K562 (cell line): ENCODE measurements at regions not wholly inside any gene's neighbourhood (a gene's known extent, or its start where the extent isn't known, plus 50 kb on each side); places are given as distances from the start of the nearest gene placed in this dataset.

Experiments used
- ARID3B ChIP-seq: fragments of 250-450 bp; sonication (Bioruptor Pico); IDR thresholded peaks from 2 replicates; pipeline ENCODE4 v1.4.0; 2020; ENCODE audit warnings: borderline replicate concordance
- BRD9 ChIP-seq: fragments of 450-650 bp; IDR thresholded peaks from 2 replicates; pipeline ENCODE4 v1.6.1; 2018; ENCODE audit warnings: low read depth; ENCODE audit not compliant: partially characterized antibody
- CBX2 ChIP-seq: fragments of 200-600 bp; sonication (generic); IDR thresholded peaks from one replicate; pipeline ENCODE4 v1.6.1; 2012; ENCODE audit warnings: mild to moderate bottlenecking, low read length, inconsistent platforms; ENCODE audit not compliant: insufficient read depth, poor library complexity, severe bottlenecking
- CREM ChIP-seq: IDR thresholded peaks from 2 replicates; pipeline ENCODE4 v1.6.1; 2014; ENCODE audit warnings: antibody characterized with exemption, low read depth
- NR2C2 ChIP-seq, 2 experiments: fragments of 200-800 bp in 1 of 2; sonication (Bioruptor generic) in 1 of 2; sonication (generic) in 1 of 2; formaldehyde crosslinking in 1 of 2; IDR thresholded peaks; 2 replicates each; pipeline versions ENCODE4 v1.6.1 to v1.8.0; 2016 to 2022; ENCODE audit warnings: mild to moderate bottlenecking in 1 of 2, missing compliant biosample characterization in 1 of 2, missing genetic modification characterization in 1 of 2, missing genetic modification reagents in 1 of 2
- RREB1 ChIP-seq: fragments of 250-450 bp; sonication (Bioruptor Pico); IDR thresholded peaks from 2 replicates; pipeline ENCODE4 v1.4.0; 2020
- SRSF9 ChIP-seq: fragments of 200-400 bp; formaldehyde crosslinking; IDR thresholded peaks from 2 replicates; pipeline ENCODE4 v1.6.1; 2017; ENCODE audit warnings: low read depth, low read length, borderline replicate concordance
- YY1 ChIP-seq, 3 experiments: IDR thresholded peaks; 2 replicates each; pipeline ENCODE4 v1.6.1; 2011; ENCODE audit warnings: low read length in 2 of 3, mild to moderate bottlenecking in 2 of 3, moderate library complexity in 2 of 3, borderline replicate concordance in 1 of 3, control low read depth in 1 of 3, low read depth in 1 of 3; ENCODE audit not compliant: insufficient read depth in 3 of 3, insufficient replicate concordance in 2 of 3, control insufficient read depth in 1 of 3, insufficient read length in 1 of 3; ENCODE audit errors: extremely low read depth in 1 of 3
- ZBTB49 ChIP-seq: sonication (generic); formaldehyde crosslinking; IDR thresholded peaks from 2 replicates; pipeline ENCODE4 v1.8.0; 2022; ENCODE audit warnings: missing genetic modification reagents, mild to moderate bottlenecking, borderline replicate concordance
- ZHX1 ChIP-seq: fragments of 150-350 bp; conservative IDR thresholded peaks from 2 replicates; pipeline ENCODE4 v1.6.1; 2014; ENCODE audit warnings: low read length
- ZNF146 ChIP-seq: IDR thresholded peaks from one replicate; pipeline ENCODE4 v1.6.1; 2018; ENCODE audit warnings: missing compliant biosample characterization; ENCODE audit not compliant: unreplicated experiment
- ZNF695 ChIP-seq: fragments of 450-650 bp; formaldehyde crosslinking; IDR thresholded peaks from 2 replicates; pipeline ENCODE4 v1.4.0; 2020; ENCODE audit warnings: mild to moderate bottlenecking, moderate library complexity
- ZSCAN32 ChIP-seq: fragments of 450-650 bp; formaldehyde crosslinking; IDR thresholded peaks from 2 replicates; pipeline ENCODE4 v1.4.0; 2020; ENCODE audit warnings: mild to moderate bottlenecking, moderate library complexity

GRCh38 chr7:156496865-156497264 lies 143.7 kb upstream of the RNF32 start (continued):
- TF ChIP-seq NR2C2 (CRISPR knock-in tag; IDR thresholded peaks at IDR 0.05) (no peak), NR2C2 (tag; IDR thresholded peaks at IDR 0.05) (no peak), SRSF9 (no peak), ZNF695 (CRISPR knock-in tag) (no peak), ZHX1 (no peak), BRD9 (no peak), ZNF146 (CRISPR knock-in tag) (no peak), ZSCAN32 (CRISPR knock-in tag) (no peak), CBX2 (no peak), YY1 (IDR thresholded peaks at IDR 0.05; ENCODE audit: borderline replicate concordance in 1 of 3, control insufficient read depth in 1 of 3, extremely low read depth in 1 of 3, insufficient read depth in 3 of 3, insufficient read length in 1 of 3, insufficient replicate concordance in 2 of 3, low read depth in 1 of 3, low read length in 2 of 3) (no peak), ARID3B (CRISPR knock-in tag) (no peak), CREM (no peak), ZBTB49 (CRISPR knock-in tag) (no peak), RREB1 (CRISPR knock-in tag) (no peak)
- TF ChIP-seq, all 486 proteins: peak for 0
